IPS-18a (cell line): ENCODE measurements at regions not wholly inside any gene's neighbourhood (a gene's known extent, or its start where the extent isn't known, plus 50 kb on each side); places are given as distances from the start of the nearest gene placed in this dataset.

Source experiments
- H3K27ac ChIP-seq: one replicate; pipeline ENCODE4 v1.5.1; 2013; ENCODE audit warnings: low read length
- H3K27me3 ChIP-seq: one replicate; pipeline ENCODE4 v1.6.1; 2013; ENCODE audit warnings: mild to moderate bottlenecking, low read length; ENCODE audit not compliant: control insufficient read depth, insufficient read depth
- H3K36me3 ChIP-seq: one replicate; pipeline ENCODE4 v1.6.1; 2013; ENCODE audit warnings: low read depth, low read length; ENCODE audit not compliant: control insufficient read depth
- H3K4me1 ChIP-seq: one replicate; pipeline ENCODE4 v1.6.1; 2013; ENCODE audit warnings: low read depth, low read length; ENCODE audit not compliant: control insufficient read depth
- H3K4me3 ChIP-seq: one replicate; pipeline ENCODE4 v1.5.1; 2013; ENCODE audit warnings: low read length
- H3K9ac ChIP-seq: one replicate; pipeline ENCODE4 v1.6.1; 2013; ENCODE audit warnings: mild to moderate bottlenecking, low read length, moderate library complexity
- H3K9me3 ChIP-seq: one replicate; pipeline ENCODE4 v1.6.1; 2013; ENCODE audit warnings: low read depth, low read length; ENCODE audit not compliant: control insufficient read depth

DNA sequence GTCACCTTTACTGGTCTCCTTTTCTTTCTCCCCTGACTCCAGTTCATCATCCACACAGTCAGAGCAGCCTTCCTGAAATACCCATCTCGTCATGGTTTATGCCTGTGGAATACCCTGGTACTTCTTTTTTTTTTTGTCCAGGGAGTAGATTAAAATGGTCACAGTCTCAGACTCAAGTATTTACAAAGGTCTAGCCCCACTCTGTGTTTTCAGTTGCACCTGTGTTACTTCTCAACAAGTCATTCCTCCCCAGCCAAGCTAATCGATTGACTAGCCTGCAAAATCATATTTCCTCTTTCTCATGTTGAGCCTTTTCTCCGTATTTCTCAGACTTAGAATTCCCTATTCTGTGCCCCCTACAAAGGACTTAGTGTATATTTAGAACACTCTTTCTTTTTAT, 155.2 kb upstream of the KCNN2 start:
- H3K9ac ChIP-seq: no peak overlapping the region
- no peaks in the 10 kb centered on the region for H3K27me3 ChIP-seq
- no peaks in the 10 kb centered on the region for H3K36me3 ChIP-seq
- no peaks in the 10 kb centered on the region for H3K9me3 ChIP-seq
- H3K27ac ChIP-seq: no peak overlapping the region
- no peaks in the 10 kb centered on the region for H3K4me1 ChIP-seq
- H3K4me3 ChIP-seq: no peak overlapping the region

DNA sequence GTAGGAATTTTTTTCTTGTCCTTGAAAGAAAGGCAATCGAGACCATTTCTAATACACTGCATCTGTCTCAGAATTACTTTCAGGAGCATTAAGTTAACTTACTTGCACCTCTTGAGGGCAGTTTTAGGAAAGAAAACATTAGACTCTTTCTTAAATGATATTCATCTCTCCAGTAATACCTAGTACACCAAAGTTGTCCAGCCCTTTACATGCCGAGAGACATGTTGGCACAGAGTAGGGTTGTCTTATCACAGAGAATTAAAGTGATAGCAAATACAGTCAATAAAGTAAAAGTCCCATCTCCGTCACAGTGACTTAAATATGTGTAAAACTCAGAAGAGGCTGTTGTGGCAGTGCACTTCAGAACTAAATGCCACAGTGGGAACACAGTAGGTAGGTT, 154.3 kb upstream of the KCNN2 start:
- H3K27me3 ChIP-seq: no peaks in the 10 kb centered on the region
- no peak overlapping the region for H3K27ac ChIP-seq
- H3K36me3 ChIP-seq: no peaks in the 10 kb centered on the region
- no peak overlapping the region for H3K4me3 ChIP-seq
- H3K9ac ChIP-seq: no peak overlapping the region
- no peaks in the 10 kb centered on the region for H3K9me3 ChIP-seq
- H3K4me1 ChIP-seq: no peaks in the 10 kb centered on the region

DNA sequence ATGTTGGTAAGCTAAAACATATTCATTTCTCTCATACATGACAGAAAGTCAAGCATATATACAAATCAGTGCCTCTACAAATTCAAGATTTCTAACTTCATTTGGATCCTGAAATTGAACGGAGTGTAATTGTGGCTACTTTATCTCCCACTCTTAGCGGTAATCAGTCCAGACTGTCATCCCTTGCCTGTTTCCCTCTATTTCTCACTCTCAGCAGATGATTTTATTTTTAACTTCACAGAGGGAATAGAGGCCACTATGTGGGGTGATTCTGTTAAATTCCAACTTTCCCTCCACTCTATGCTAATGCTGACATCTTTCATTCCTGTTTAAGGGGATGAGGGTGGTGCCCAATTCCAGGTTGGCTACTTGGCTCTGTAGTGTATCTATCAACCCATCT, 153.8 kb upstream of the KCNN2 start:
- no peaks in the 10 kb centered on the region for H3K27me3 ChIP-seq
- no peaks in the 10 kb centered on the region for H3K4me1 ChIP-seq
- no peak overlapping the region for H3K27ac ChIP-seq
- no peaks in the 10 kb centered on the region for H3K36me3 ChIP-seq
- no peaks in the 10 kb centered on the region for H3K9me3 ChIP-seq
- H3K9ac ChIP-seq: no peak overlapping the region
- H3K4me3 ChIP-seq: no peak overlapping the region

DNA sequence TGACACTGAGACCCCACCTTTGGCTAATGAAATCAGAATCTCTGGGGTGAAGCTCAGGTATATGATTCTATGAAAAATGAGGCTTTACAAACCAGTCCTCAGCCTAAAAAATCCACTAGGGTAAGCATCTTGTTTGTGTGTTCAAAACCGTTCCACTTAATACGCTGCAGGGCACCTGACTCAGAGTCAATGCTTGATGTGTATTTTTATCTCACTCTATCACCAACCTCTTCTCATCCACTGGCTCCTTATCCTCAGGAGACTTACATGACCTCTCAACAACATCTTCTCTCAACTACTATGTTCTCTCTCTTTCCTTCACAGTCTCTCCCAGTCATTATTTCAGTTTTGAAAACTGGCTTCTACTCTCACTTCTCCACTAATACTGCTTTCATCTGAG, 153.3 kb upstream of the KCNN2 start:
- H3K27me3 ChIP-seq: no peaks in the 10 kb centered on the region
- H3K36me3 ChIP-seq: no peaks in the 10 kb centered on the region
- H3K4me1 ChIP-seq: no peaks in the 10 kb centered on the region
- no peaks in the 10 kb centered on the region for H3K9me3 ChIP-seq
- no peak overlapping the region for H3K4me3 ChIP-seq
- no peak overlapping the region for H3K27ac ChIP-seq
- no peak overlapping the region for H3K9ac ChIP-seq

DNA sequence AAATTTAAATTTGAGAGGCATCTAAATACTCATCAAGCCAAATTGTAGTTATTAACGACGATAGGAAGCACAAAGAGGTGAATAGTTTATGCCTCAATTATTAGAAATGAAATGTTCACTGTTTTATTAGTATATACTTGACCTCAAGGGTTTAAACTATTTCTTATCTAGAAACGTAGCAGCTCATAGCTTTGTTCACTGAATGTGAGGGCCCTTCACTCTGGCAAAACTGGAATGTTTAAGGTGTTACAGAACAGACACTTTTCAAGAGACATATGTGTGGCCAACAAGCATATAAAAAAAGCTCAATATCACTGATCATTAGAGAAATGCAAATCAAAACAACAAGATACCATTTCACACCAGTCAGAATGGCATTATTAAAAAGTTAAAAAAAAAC, 151.2 kb upstream of the KCNN2 start:
- Histone ChIP-seq H3K27ac (no peak overlapping the region), H3K27me3 (no peaks in the 10 kb centered on the region), H3K4me3 (no peak overlapping the region), H3K9ac (no peak overlapping the region), H3K4me1 (no peaks in the 10 kb centered on the region), H3K9me3 (no peaks in the 10 kb centered on the region), H3K36me3 (no peaks in the 10 kb centered on the region)

DNA sequence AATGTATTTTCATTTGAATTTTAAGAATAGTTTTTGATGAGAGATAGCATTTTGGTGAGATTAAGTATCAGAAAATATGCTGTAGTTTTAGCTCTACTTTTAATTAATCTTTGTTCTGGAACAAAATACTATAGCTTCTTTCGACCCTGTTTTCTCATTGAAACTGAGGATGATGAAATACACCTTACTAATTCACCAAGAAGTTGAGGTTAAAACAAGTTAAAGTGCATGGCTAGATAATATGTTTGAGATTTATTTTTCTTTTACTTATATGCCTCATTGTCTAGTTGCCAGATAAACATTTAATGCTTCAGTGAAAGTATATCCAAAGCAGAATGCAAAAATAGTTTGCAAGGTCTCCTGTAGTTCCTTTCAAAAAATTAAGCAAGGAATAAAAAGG, 140.1 kb upstream of the KCNN2 start:
- H3K9ac ChIP-seq: no peak overlapping the region
- H3K27me3 ChIP-seq: no peaks in the 10 kb centered on the region
- H3K27ac ChIP-seq: no peak overlapping the region
- H3K4me3 ChIP-seq: no peak overlapping the region
- H3K9me3 ChIP-seq: no peaks in the 10 kb centered on the region
- no peaks in the 10 kb centered on the region for H3K36me3 ChIP-seq
- H3K4me1 ChIP-seq: no peaks in the 10 kb centered on the region

DNA sequence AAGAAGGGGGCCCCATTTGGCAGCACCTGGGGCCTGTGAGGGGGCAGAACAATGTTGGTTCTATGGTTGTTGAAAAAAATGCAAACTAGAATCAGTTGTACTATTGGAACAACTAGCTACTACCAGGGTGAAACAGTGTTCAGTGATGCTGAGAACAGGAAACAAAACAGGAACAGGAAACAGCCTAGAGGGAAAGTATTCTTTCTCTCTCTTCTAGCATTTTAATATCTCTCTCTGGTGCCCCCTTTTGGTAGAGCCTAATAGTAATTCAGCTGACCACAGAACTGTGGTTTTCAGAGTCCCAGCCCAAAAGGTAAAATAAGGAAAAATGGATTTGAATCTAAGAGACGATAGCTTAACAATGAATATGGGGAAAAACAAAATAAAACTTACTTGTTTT, 138.0 kb upstream of the KCNN2 start:
- H3K27ac ChIP-seq: no peak overlapping the region
- no peaks in the 10 kb centered on the region for H3K36me3 ChIP-seq
- H3K9me3 ChIP-seq: no peaks in the 10 kb centered on the region
- no peaks in the 10 kb centered on the region for H3K4me1 ChIP-seq
- no peaks in the 10 kb centered on the region for H3K27me3 ChIP-seq
- no peak overlapping the region for H3K4me3 ChIP-seq
- no peak overlapping the region for H3K9ac ChIP-seq

DNA sequence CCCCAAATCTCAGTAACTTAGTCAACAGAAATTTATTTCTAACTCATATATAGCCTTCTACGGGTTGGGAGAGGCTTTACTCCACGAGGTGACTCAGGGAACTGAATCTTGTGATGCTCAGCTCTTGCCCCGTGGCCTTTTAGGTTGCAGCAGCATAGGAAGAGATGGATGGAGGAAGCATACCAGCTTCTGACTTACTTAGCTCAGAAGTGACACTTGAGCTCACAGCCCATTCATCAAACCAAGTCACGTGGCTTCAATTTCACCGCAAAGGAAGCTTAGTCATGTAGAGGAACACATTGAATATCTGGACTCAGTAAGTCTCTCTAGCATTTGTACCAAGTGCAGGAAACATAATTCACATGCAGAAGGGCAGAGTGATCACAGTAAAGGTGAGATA, 124.1 kb upstream of the KCNN2 start:
- Histone ChIP-seq H3K27me3 (no peaks in the 10 kb centered on the region), H3K36me3 (no peaks in the 10 kb centered on the region), H3K4me1 (no peaks in the 10 kb centered on the region), H3K27ac (no peak overlapping the region), H3K9ac (no peak overlapping the region), H3K4me3 (no peak overlapping the region), H3K9me3 (no peaks in the 10 kb centered on the region)

DNA sequence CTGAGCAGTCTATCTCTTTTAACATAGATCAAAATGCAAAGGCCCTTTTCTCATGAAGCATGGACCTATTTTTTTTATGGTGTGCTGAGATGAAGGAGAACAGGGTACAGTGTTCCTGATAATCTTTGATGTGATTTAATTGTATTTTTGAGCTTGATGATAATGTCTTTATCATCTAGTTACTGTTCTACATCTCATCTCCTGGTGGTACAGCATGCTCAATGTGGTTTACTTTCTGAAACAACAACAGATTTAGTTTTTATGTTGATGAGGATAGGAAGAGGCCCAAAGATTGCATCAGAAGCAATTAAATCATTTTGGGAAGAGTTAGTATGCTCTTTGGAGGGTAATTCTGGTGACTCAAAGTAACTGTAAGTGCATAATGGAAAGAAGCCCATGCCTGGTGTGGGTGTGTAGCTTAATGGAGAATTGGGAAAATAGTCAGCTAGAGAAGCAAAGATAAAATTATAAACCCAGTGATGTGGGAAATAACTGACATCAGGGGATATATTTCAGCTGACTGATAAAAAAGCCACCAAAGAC, 123.0 kb upstream of the KCNN2 start:
- no peak overlapping the region for H3K4me3 ChIP-seq
- no peak overlapping the region for H3K27ac ChIP-seq
- no peaks in the 10 kb centered on the region for H3K27me3 ChIP-seq
- no peaks in the 10 kb centered on the region for H3K36me3 ChIP-seq
- no peaks in the 10 kb centered on the region for H3K4me1 ChIP-seq
- H3K9ac ChIP-seq: no peak overlapping the region
- H3K9me3 ChIP-seq: no peaks in the 10 kb centered on the region

DNA sequence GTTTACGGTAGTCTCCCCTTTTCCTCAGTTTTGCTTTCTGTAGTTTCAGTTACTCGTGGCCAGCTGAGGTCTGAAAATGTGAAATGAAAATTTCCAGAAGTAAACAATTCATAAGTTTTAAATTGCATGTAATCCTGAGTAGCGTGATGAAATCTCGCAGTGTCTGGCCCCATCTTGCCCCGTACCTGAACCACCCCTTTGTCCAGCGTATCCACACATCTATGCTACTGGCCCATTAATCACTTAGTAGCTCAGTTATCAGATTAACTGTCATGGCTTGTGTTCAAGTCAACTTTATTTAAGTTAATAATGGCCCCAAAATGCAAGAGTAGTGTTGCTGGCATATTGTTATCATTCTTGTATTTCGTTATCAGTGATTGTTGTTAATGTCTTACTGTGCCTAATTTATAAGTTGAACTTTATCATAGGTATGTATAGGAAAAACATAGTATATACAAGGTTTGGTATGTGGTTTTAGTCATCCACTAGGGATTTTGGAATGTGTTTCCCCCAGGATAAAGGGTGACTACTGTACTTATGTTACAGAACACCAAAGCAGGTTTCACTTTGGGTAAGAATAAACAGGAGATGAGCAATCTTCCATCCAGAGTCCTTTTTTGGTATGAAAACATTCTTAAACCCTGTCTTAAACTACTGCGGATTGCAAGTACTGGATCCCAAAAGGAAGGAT, 118.4 kb upstream of the KCNN2 start:
- Histone ChIP-seq H3K4me1 (no peaks in the 10 kb centered on the region), H3K27me3 (no peaks in the 10 kb centered on the region), H3K36me3 (no peaks in the 10 kb centered on the region), H3K9me3 (no peaks in the 10 kb centered on the region), H3K27ac (no peak overlapping the region), H3K4me3 (no peak overlapping the region), H3K9ac (no peak overlapping the region)

DNA sequence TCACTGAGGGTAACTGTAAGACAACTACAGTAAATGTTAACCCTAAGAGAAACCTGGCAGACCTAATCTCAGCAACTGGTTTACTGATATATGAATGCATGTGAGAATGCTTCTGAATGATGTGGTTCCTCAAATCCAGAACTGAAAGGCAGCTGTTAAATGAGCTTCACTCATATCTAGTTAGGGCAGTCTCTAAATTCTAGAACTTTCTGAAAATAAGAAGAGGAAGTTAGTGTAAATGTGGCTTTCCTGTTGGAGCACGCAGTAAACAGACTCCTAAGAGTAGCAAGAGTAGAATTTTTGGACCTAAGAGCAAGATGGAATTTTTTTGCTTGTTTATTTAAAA, 117.9 kb upstream of the KCNN2 start:
- H3K9me3 ChIP-seq: no peaks in the 10 kb centered on the region
- no peaks in the 10 kb centered on the region for H3K36me3 ChIP-seq
- no peaks in the 10 kb centered on the region for H3K4me1 ChIP-seq
- no peak overlapping the region for H3K9ac ChIP-seq
- H3K27ac ChIP-seq: no peak overlapping the region
- no peak overlapping the region for H3K4me3 ChIP-seq
- no peaks in the 10 kb centered on the region for H3K27me3 ChIP-seq

DNA sequence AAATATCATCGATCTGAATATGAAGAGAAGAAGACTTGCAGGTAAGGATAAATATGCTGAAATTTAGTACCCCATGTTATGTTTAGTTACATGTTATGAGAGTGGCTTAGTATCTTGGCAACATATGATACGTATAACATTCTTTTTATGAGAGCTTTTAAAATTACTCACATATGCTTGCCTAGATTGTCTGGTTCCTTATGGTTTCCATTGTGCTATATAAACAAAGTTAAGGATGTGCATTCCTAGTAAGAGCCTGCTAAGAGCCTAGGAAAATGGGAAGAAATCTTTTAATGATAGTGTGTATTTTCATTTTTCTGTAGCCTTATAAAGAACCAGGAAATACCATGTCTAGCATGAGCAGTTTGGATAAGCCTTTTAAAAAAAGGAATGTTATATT, 112.0 kb upstream of the KCNN2 start:
- H3K9me3 ChIP-seq: no peaks in the 10 kb centered on the region
- H3K27ac ChIP-seq: no peak overlapping the region
- H3K4me1 ChIP-seq: peaks cover under 1% of the 10 kb centered on the region
- H3K4me3 ChIP-seq: no peak overlapping the region
- no peak overlapping the region for H3K9ac ChIP-seq
- no peaks in the 10 kb centered on the region for H3K36me3 ChIP-seq
- H3K27me3 ChIP-seq: no peaks in the 10 kb centered on the region
